ENCODE measurements at regions not wholly inside any gene's neighbourhood (a gene's known extent, or its start where the extent isn't known, plus 50 kb on each side); places are given as distances from the start of the nearest gene placed in this dataset.
A peak's percentile ranks its signal among the peaks of the same experiment; 100 is the strongest.

GRCh38 chr13:62357887-62358645, 942.4 kb upstream of the PCDH20 start:
- DNase-seq (ENCODE audit: low read depth): peak; percentile 48
- in situ Hi-C loops (cut with HindIII; ENCODE audit: low sequenced_read_pairs): no loop called here
- peak; percentile 64 for TF ChIP-seq CTCF (IDR thresholded peaks at IDR 0.05; ENCODE audit: low read depth, low read length, missing control alignments)
- H3K4me3 ChIP-seq (ENCODE audit: low read depth, low read length): no peak overlapping the region

GRCh38 chr13:62356977-62357376, 941.3 kb upstream of the PCDH20 start:
- H3K4me3 ChIP-seq (ENCODE audit: low read depth, low read length): no peak overlapping the region
- in situ Hi-C loops (cut with HindIII; ENCODE audit: low sequenced_read_pairs): no loop called here
- no peak for TF ChIP-seq CTCF (IDR thresholded peaks at IDR 0.05; ENCODE audit: low read depth, low read length, missing control alignments)
- DNase-seq (ENCODE audit: low read depth): no peak

DNA sequence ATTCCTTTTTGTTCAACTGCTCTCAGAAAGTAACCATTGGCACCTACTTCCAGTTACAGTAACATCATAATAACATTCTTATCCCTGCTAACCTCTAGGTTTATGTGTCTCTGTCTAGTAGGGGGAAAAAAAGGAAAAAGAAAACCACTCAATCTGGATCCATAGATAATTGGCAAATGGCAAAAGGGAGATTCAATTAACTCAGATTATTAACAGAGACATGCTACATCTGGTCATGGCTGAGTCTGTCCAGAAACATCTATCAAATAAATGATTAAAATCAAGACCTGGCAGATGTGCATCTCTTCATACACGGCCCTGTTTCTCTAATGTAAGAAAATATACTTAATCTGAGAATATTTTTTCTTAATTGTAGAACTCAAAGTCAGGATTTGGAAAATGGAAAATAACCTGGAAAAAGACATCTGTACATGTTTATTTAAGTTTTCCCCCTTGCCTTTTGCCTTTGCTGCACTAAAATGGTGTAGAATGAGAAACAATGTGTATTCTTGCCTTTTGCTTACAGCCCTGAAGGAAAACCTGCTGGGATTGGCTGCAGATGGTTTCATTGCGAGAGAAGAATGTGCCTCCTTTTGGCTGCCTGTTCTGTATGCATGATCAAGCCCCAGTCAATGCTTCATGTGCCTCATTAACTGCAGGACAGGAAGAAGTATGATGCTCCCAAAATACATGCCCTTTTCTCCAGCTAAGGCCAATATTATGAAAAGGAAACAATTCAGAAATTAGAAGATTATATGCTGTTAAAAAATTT, 921.6 kb upstream of the PCDH20 start:
- H3K4me3 ChIP-seq (ENCODE audit: low read depth, low read length): no peak overlapping the region
- no peak for DNase-seq (ENCODE audit: low read depth)
- no peak for TF ChIP-seq CTCF (IDR thresholded peaks at IDR 0.05; ENCODE audit: low read depth, low read length, missing control alignments)
- in situ Hi-C loops (cut with HindIII; ENCODE audit: low sequenced_read_pairs): no loop called here

DNA sequence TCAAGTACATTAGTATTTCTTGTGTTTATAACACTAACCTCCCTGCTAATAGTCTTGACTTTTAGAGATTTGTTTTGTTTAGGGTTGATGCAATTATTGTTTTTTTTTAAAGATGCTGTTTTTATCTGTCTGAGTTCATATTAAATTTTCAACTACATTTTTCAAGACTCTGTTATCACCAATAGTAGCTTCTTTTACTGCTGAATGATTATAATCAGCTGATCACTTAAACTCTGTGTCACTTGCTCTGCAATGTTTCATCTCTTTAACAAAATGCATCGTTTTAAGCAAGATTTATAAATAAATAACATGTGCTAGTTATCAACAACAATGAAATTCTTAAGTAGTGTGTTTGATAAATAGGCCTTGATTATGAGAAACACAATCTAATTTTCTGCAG, 920.9 kb upstream of the PCDH20 start:
- H3K4me3 ChIP-seq (ENCODE audit: low read depth, low read length): no peak overlapping the region
- no peak for TF ChIP-seq CTCF (IDR thresholded peaks at IDR 0.05; ENCODE audit: low read depth, low read length, missing control alignments)
- no peak for DNase-seq (ENCODE audit: low read depth)
- in situ Hi-C loops (cut with HindIII; ENCODE audit: low sequenced_read_pairs): no loop called here

DNA sequence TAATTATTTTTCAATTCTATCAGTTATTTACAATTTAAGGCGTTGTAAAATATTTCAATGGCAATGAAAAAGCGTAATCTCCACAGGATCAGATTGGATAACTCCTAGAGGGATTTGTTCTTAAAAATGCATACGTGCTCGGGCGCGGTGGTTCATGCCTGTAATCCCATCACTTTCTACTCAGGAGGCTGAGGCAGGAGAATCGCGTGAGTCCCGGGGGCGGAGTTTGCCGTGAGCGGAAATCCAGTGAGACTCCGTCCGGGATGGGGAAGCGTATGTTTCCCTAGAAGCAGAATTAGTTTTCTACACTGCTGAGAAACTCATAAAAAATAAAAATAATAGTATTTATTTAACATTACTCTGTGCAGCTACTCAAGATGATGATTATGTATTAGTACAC, 917.8 kb upstream of the PCDH20 start:
- in situ Hi-C loops (cut with HindIII; ENCODE audit: low sequenced_read_pairs): no loop called here
- no peak for TF ChIP-seq CTCF (IDR thresholded peaks at IDR 0.05; ENCODE audit: low read depth, low read length, missing control alignments)
- no peak for DNase-seq (ENCODE audit: low read depth)
- no peak overlapping the region for H3K4me3 ChIP-seq (ENCODE audit: low read depth, low read length)

GRCh38 chr13:62331384-62331783, 915.7 kb upstream of the PCDH20 start:
- DNase-seq (ENCODE audit: low read depth): no peak
- in situ Hi-C loops (cut with HindIII; ENCODE audit: low sequenced_read_pairs): no loop called here
- TF ChIP-seq CTCF (IDR thresholded peaks at IDR 0.05; ENCODE audit: low read depth, low read length, missing control alignments): no peak
- H3K4me3 ChIP-seq (ENCODE audit: low read depth, low read length): no peak overlapping the region
